ENCODE measurements at regions not wholly inside any gene's neighbourhood (a gene's known extent, or its start where the extent isn't known, plus 50 kb on each side); places are given as distances from the start of the nearest gene placed in this dataset.

DNA sequence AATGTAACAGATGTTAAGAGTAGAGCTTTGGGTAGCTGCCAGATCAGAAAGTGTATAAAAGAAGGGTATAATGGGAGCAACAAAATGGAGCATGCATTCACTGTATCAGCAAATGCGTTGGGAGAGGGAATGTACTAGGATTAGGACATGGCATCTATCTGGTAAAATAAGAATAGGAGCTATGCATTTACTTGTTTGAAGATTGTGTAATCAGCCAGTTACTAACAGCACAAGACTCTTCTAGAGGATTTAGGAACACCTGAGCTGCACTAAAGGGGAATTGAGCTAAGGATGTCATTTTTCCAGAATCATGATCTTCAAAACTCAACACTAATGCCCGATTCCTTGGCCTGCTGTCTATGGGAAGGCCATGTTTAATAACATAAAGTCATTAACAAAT is 394.2 kb upstream of the TNP1 start:
- Histone ChIP-seq H3K79me2 (ENCODE audit: control insufficient read depth, insufficient read depth, low read length) (no peaks in the 10 kb centered on the region), H3K4me2 (ENCODE audit: control insufficient read depth, extremely low read depth, insufficient read depth, low read depth, low read length) (no peak overlapping the region), H3K27ac (ENCODE audit: control insufficient read depth, insufficient read depth, low read length) (no peak overlapping the region), H3K4me3 (ENCODE audit: control insufficient read depth in 2 of 3, extremely low read depth in 1 of 3, insufficient read depth in 2 of 3, low read depth in 1 of 3, low read length in 3 of 3) (no peak overlapping the region), H3K9ac (ENCODE audit: control insufficient read depth, extremely low read depth, insufficient read depth, low read length) (no peak overlapping the region), H3K4me1 (ENCODE audit: control insufficient read depth, extremely low read depth, insufficient read depth, low read length) (no peaks in the 10 kb centered on the region), H3K27me3 (ENCODE audit: control insufficient read depth, extremely low read depth, insufficient read depth, low read length) (no peaks in the 10 kb centered on the region), H3K9me1 (ENCODE audit: control insufficient read depth, extremely low read depth, insufficient read depth, low read length) (no peaks in the 10 kb centered on the region), H2AFZ (ENCODE audit: control insufficient read depth, low read length) (no peak overlapping the region), H4K20me1 (ENCODE audit: control insufficient read depth, extremely low read depth, insufficient read depth, low read length) (no peaks in the 10 kb centered on the region), H3K9me3 (ENCODE audit: control insufficient read depth, low read depth, low read length) (no peaks in the 10 kb centered on the region), H3K36me3 (ENCODE audit: control insufficient read depth in 2 of 2, extremely low read depth in 1 of 2, insufficient read depth in 2 of 2, low read length in 2 of 2) (no peaks in the 10 kb centered on the region)
- DNase-seq (ENCODE audit: low read depth, low spot score) (no peak), FAIRE-seq (no peak)
- dilution Hi-C loops (cut with MboI; ENCODE audit: extremely low pct_ligation_motif_present, low sequenced_read_pairs) = no loop called here
- no peak for TF ChIP-seq EZH2 (IDR thresholded peaks at IDR 0.05; ENCODE audit: low read length)
- TF ChIP-seq, protein P1, sequence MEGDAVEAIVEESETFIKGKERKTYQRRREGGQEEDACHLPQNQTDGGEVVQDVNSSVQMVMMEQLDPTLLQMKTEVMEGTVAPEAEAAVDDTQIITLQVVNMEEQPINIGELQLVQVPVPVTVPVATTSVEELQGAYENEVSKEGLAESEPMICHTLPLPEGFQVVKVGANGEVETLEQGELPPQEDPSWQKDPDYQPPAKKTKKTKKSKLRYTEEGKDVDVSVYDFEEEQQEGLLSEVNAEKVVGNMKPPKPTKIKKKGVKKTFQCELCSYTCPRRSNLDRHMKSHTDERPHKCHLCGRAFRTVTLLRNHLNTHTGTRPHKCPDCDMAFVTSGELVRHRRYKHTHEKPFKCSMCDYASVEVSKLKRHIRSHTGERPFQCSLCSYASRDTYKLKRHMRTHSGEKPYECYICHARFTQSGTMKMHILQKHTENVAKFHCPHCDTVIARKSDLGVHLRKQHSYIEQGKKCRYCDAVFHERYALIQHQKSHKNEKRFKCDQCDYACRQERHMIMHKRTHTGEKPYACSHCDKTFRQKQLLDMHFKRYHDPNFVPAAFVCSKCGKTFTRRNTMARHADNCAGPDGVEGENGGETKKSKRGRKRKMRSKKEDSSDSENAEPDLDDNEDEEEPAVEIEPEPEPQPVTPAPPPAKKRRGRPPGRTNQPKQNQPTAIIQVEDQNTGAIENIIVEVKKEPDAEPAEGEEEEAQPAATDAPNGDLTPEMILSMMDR (optimal IDR thresholded peaks at IDR 0.05 in 1 of 3, IDR thresholded peaks at IDR 0.05 in 1 of 3, conservative IDR thresholded peaks at IDR 0.05 in 1 of 3; ENCODE audit: extremely low read depth in 1 of 3, insufficient read depth in 2 of 3, low read length in 3 of 3) = no peak

DNA sequence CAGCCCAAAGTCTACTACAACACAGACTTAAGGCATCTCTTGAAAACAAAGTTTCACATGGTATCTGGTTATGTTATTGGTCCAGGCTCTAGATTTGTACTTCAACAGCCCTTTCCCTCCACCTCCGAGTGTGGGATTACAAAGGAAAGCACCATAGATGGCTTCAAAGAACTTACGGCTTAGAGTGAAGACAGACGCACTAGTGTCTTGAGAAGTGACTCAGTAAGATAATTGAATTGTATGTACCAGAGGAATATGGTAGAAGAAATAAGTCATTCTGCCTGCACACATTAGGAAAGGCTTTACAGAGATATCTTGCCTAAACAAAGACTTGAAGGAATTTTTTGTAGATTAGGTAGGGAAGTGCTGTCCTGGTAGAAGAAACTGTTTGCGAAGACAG is 392.3 kb upstream of the TNP1 start:
- dilution Hi-C loops (cut with MboI; ENCODE audit: extremely low pct_ligation_motif_present, low sequenced_read_pairs) = no loop called here
- Histone ChIP-seq H3K27me3 (ENCODE audit: control insufficient read depth, extremely low read depth, insufficient read depth, low read length) (no peaks in the 10 kb centered on the region), H3K4me3 (ENCODE audit: control insufficient read depth in 2 of 3, extremely low read depth in 1 of 3, insufficient read depth in 2 of 3, low read depth in 1 of 3, low read length in 3 of 3) (no peak overlapping the region), H3K9me3 (ENCODE audit: control insufficient read depth, low read depth, low read length) (no peaks in the 10 kb centered on the region), H3K9me1 (ENCODE audit: control insufficient read depth, extremely low read depth, insufficient read depth, low read length) (no peaks in the 10 kb centered on the region), H3K27ac (ENCODE audit: control insufficient read depth, insufficient read depth, low read length) (no peak overlapping the region), H3K79me2 (ENCODE audit: control insufficient read depth, insufficient read depth, low read length) (no peaks in the 10 kb centered on the region), H3K36me3 (ENCODE audit: control insufficient read depth in 2 of 2, extremely low read depth in 1 of 2, insufficient read depth in 2 of 2, low read length in 2 of 2) (no peaks in the 10 kb centered on the region), H4K20me1 (ENCODE audit: control insufficient read depth, extremely low read depth, insufficient read depth, low read length) (no peaks in the 10 kb centered on the region), H3K4me1 (ENCODE audit: control insufficient read depth, extremely low read depth, insufficient read depth, low read length) (no peaks in the 10 kb centered on the region), H2AFZ (ENCODE audit: control insufficient read depth, low read length) (no peak overlapping the region), H3K9ac (ENCODE audit: control insufficient read depth, extremely low read depth, insufficient read depth, low read length) (no peak overlapping the region), H3K4me2 (ENCODE audit: control insufficient read depth, extremely low read depth, insufficient read depth, low read depth, low read length) (no peak overlapping the region)
- TF ChIP-seq, protein P1 (optimal IDR thresholded peaks at IDR 0.05 in 1 of 3, IDR thresholded peaks at IDR 0.05 in 1 of 3, conservative IDR thresholded peaks at IDR 0.05 in 1 of 3; ENCODE audit: extremely low read depth in 1 of 3, insufficient read depth in 2 of 3, low read length in 3 of 3) = no peak
- TF ChIP-seq EZH2 (IDR thresholded peaks at IDR 0.05; ENCODE audit: low read length) = no peak
- DNase-seq (ENCODE audit: low read depth, low spot score) = no peak
- FAIRE-seq = no peak

All from keratinocyte (primary cell).